ENCODE measurements at regions not wholly inside any gene's neighbourhood (a gene's known extent, or its start where the extent isn't known, plus 50 kb on each side); places are given as distances from the start of the nearest gene placed in this dataset.

- intact Hi-C loops (cut with DNase I; ENCODE audit: low total_unique reads): no loop called here
- no peaks in the 10 kb centered on the region for H3K27me3 ChIP-seq
- no peak for DNase-seq
- H3K4me3 ChIP-seq: no peak overlapping the region
- no peaks in the 10 kb centered on the region for H3K4me1 ChIP-seq
- TF ChIP-seq POLR2A (IDR thresholded peaks at IDR 0.05): no peak
- TF ChIP-seq CTCF (IDR thresholded peaks at IDR 0.05): no peak
- no peak overlapping the region for H3K27ac ChIP-seq
- H3K9me3 ChIP-seq: no peaks in the 10 kb centered on the region
- H3K36me3 ChIP-seq: no peaks in the 10 kb centered on the region
Observed at GRCh38 chr4:155122382-155122781, 86.1 kb upstream of the NPY2R start.

GRCh38 chr4:155134136-155134535, 74.3 kb upstream of the NPY2R start:
- Histone ChIP-seq H3K36me3 (no peaks in the 10 kb centered on the region), H3K4me1 (no peaks in the 10 kb centered on the region), H3K4me3 (no peak overlapping the region), H3K27me3 (no peaks in the 10 kb centered on the region), H3K27ac (no peak overlapping the region), H3K9me3 (no peaks in the 10 kb centered on the region)
- intact Hi-C loops (cut with DNase I; ENCODE audit: low total_unique reads): no loop called here
- DNase-seq: no peak
- no peak for TF ChIP-seq CTCF (IDR thresholded peaks at IDR 0.05)
- TF ChIP-seq POLR2A (IDR thresholded peaks at IDR 0.05): no peak

- intact Hi-C loops (cut with DNase I; ENCODE audit: low total_unique reads): no loop called here
- DNase-seq: no peak
- Histone ChIP-seq H3K36me3 (no peaks in the 10 kb centered on the region), H3K4me1 (no peaks in the 10 kb centered on the region), H3K27ac (no peak overlapping the region), H3K9me3 (no peaks in the 10 kb centered on the region), H3K4me3 (no peak overlapping the region), H3K27me3 (no peaks in the 10 kb centered on the region)
- no peak for TF ChIP-seq POLR2A (IDR thresholded peaks at IDR 0.05)
- TF ChIP-seq CTCF (IDR thresholded peaks at IDR 0.05): no peak
Observed at GRCh38 chr4:155140889-155141288, 67.5 kb upstream of the NPY2R start.

GRCh38 chr4:155143512-155143911, 64.9 kb upstream of the NPY2R start:
- TF ChIP-seq POLR2A (IDR thresholded peaks at IDR 0.05) (no peak), CTCF (IDR thresholded peaks at IDR 0.05) (no peak)
- no peak overlapping the region for H3K4me3 ChIP-seq
- intact Hi-C loops (cut with DNase I; ENCODE audit: low total_unique reads): no loop called here
- H3K36me3 ChIP-seq: no peaks in the 10 kb centered on the region
- no peaks in the 10 kb centered on the region for H3K27me3 ChIP-seq
- H3K27ac ChIP-seq: no peak overlapping the region
- H3K9me3 ChIP-seq: no peaks in the 10 kb centered on the region
- H3K4me1 ChIP-seq: no peaks in the 10 kb centered on the region
- no peak for DNase-seq

Measured in uterus (tissue), 3 donors.